Fibroblast of the conjunctiva (primary cell): ENCODE measurements at regions not wholly inside any gene's neighbourhood (a gene's known extent, or its start where the extent isn't known, plus 50 kb on each side); places are given as distances from the start of the nearest gene placed in this dataset.
"Not testable (repeated sequence)": the region's sequence is repeated elsewhere in the genome, so short reads cannot be mapped to it uniquely, and the experiment has no call there.

ENCODE experiments used
- DNase-seq: peaks from one replicate; pipeline ENCODE4 v3.0.0-alpha.2; 2010; ENCODE audit warnings: low read depth

DNA sequence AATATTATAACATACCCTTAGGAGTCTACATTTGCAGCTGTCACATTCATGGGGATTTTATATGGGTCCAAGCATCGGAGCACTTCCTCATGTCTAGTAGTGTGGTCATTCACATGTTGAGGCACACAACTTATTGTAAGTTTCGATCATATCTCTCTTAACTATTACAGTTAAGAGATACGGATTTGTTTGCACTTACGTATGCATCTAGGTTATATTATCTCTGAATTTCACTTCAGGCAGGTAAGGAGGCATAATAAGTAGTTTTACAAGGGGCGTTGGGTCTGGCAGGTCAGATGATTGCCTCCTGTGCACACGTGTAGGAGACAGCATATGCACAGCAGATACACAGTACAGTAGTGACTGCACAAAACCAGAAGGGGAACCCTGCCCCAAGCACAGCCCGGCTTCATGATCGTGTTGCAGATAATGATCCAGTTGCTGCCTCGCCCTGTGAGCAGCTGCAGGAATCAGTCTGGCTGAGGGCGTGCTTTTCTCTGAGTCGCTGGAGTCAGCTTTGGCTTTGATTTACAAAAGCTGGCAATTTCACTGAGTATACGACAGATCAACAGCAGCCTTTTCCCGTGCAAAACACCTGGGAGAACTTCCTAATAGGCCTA is 302.9 kb upstream of the GATB start:
- DNase-seq = no peak

DNA sequence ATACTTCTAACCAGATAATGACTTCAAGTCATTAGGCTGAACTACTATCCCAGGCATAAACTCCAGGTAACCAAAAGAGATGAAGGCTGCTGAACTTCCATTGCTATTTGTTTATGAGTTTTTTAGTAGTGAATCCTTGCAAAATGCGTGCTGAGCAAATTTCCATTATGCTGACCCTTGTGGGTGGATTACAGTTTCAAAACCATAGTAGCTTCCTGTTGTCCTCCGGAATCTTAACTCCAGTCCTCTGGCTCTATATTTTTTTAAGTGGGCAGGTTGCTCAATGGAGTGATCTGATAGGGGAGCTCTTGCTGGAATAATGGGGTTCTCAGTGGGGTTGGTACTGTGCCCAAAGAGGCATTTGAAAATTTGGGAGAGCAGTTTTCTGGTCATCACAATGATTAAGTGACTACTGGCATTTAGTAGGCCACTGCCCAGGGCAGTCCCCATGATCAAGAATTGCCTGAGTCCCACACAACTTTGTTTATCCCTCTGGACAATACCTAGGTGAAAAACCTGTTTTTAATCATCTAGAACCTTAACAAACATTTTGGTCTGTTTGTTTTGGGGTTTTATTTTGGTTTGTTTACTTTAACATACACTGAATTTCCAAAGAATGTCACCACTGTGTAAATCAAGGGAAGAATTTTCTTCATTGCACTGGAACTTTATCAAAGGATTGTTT is 302.3 kb upstream of the GATB start:
- no peak for DNase-seq

DNA sequence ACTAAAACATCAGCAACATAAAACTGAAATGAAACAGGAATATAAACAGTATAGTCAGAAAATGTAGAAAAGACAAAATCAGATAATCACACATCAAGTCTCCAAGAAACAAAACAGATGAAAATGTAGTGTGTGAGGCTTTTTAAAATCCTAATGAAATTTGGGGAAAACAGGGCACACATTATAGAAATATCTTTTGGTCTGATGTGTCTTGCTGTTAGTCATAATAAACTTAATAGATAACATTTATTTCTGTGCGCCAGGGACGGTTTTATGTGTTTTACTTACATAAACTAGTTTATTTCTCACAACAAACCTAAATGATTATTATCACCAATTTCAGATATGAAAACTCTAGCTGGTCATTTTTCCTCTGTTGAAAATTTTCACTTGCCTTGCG is 293.9 kb upstream of the GATB start:
- DNase-seq = no peak

DNA sequence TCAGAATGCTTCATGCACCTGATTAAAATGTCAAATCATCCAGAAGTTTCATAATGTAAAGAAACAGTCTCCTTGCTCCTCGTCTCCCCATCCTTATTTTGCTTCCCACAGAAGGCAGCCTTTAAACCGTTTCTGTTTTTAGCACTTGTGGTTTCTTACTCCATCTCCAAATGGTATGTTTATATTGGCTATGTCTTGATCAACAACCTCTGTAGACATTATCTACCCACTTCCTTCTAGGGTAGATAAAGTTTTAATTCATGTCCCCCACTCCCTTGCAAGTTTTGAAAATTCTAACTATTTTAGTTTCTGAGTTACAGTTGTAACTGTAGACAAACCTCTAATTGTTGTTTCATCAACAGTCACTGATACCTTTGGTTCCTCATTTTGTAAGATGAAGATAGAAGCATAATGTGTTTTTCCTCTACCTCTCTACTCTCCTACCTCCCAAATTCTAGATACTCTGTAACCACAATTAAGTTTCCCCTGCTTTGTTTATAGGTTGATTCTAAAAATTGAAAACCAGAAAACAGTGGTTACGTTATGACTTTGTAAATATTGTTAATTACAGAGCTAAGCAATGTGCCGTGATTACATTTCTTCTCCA is 291.7 kb upstream of the GATB start:
- DNase-seq = no peak

DNA sequence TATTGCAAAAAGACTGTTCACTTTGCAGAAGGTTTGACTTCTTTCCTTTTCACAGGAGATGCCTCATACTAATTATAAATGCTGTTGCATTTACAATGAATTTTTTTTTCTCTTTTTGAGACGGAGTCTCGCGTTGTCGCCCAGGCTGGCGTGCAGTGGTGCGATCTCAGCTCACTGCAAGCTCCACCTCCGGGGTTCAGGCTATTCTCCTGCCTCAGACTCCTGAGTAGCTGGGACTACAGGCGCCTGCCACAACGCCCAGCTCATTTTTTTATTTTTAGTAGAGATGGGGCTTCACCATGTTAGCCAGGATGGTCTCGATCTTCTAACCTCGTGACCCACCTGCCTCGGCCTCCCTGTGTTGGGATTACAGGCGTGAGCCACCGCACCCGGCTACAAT is 290.5 kb upstream of the GATB start:
- DNase-seq = not testable (repeated sequence)

DNA sequence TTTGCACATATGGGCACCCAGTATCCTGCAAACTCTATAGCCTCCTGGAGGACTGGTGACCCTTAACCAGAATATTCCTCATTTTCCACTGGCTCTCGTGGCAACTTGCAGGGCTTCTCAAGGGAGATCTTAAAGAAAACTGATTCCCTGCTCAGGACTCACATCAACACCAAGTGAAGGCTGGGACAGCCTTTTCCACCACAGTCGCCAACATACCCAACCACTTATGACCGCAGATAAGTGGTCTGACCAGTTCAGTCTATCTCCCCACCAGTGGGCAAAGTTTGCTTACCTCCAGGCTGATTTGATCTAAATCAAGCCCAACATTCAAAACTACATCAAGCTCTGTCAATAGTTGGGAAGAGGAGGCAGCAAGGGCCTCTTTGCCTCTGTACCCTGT is 289.3 kb upstream of the GATB start:
- no peak for DNase-seq

DNA sequence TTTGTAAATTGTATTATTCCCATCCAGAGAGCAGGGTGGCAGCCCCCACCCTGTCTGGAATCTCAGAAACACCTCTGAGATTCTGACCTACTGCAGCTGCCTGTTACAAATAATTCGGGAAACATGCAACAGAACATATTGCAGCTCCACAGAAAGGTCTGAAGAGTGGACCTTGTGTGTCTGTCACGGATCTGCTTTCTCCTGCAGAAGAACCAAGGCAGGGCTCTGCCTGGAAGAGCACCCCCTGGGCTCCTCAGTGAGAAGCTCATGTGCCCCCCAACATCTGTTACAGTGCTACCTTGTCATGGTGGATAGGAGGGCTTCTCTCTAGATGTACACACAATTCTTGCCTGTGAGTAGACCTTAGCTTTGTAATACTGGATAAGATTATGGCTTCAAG is 286.6 kb upstream of the GATB start:
- no peak for DNase-seq

DNA sequence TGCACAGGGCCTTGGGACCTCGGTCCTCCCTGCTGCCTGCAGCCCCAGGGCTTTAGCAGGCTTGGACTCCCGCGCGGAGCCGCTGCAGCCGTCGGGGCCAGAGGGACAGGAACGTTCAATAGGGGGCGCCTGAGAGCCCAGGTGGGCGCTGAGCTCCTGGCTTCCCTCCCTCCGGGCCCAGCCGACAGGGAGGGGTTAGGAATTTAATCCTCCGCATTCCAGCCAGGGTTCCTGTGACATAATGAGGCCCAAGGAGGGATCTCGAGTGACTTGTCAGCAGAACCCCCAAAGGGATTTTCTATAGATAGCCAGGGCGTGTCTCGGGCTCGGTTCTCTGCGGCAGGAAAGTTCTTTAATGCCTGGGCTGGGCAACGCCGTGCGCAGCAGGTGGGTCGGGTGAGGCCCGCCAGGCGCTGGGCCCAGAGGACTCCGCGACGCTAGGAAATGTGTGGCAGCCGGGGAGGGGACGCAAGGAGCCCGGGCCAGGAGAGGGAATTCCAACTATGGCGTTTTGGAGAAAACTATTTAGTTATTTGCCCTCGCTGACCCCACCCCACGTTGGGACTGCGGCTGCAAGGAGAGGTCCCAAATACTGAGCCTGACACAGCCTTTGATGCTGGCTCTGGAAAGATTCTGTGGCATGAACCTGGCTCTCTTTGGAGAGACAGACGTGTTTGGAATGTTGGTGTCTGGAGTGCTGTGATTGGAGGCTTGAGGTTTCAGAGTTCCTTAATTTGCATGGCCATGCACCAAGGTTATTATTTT is 285.2 kb upstream of the GATB start:
- no peak for DNase-seq

DNA sequence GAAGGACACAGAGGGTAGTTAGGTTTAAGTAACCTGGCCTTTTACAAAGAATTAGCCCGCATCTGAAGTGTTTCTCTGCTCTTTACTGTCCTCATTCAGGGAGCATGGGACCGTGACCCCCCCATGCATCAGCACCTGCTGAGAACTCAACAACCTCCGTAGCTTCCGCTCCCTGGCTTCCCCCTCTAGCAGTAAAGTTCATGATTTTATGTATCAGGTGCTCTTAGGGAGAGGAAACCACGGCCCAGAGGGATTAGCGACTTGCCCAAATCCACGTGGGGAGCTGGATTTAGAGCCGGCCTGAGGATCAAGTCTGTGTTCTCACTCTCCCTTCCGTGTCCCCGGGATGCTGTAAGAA is 284.6 kb upstream of the GATB start:
- DNase-seq = no peak

DNA sequence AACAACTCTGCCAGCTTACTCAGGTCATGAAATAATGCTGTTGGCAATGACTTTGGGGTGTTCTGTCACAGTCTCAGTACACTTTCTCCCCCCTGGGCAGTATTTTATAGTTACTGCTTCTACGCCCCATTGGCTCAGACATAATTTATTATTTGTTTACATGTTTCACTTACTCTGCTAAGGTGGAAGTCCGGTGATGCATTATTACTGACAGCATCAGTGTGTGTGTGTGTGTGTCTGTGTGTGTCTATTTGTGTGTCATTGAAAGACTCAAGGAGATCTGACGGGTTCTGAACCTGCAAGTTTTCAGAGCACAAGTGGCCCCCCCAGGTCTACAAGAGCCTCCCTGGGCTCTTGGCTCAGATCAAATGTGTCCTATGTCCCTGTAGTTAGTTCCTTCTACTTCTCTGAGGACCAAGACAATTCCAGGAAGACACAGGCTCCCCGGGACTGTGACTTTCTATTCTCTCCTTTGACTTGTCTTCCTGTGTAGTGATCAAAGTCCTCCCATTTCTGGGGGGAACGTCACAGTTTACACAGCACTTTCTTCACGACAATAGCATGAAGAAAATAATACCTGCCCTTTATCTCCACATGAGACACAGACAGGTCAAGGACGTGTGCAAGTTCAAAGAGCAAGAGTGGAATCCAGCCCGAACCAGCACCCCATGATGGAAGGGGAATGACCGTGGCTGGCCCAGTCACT is 283.7 kb upstream of the GATB start:
- no peak for DNase-seq

DNA sequence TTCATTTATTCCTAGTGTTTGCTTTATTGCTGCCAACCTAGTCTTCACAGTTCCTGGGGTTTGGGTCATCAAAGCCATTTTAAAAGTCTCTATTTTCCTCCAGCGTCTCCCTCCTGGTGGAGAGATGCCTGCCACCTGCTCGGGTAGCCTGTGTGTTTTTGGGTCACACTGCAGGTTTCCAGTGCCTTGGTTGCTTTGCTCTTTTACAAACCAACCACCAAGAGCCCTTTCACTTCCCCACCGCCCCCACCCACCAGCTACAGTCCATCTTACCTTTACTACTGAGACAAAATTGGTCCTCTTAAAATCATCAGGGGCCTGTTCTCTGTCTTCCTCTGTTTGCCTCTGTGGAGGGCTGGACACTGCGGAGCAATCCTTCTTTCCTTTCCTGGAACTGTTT is 280.5 kb upstream of the GATB start:
- no peak for DNase-seq

DNA sequence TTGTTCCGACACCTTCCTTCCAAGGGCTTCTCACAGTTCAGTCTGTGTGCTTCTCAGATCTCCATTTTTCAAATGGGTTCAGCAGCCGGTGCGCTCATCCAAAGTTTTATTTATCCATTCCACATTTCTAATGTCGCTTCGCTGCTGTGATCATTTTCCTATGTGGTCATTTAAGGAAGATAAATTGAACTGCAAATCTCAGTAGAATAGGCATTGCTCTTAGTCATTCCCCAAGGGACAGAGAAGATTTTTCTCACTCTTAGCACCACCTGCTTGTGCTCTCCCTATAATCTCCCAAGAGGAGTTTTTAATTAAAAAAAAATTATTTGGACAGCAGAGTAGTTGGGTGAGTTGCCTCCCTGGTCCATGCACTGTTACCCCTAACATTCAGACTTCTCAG is 278.9 kb upstream of the GATB start:
- DNase-seq = no peak

DNA sequence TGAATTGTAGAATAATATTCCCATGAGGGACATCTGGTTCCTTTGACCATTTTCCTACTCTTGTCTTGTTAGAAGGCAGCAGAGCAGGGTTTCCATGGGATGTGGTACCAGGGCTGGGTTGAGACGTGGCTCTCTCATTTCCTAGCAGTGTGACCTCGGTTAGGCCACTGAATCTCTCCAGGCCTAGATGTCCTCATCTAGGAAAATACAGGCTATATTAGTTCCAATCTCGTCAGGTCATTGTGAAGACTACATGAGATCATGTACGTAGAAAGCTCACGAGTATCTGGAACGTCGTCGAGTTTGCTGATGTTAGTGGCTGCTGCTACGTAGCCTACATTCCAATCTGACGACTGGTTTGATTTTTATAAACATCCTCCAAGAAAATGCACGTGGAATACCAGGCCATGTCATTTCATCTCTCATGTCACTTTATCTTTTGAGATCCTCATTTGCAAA is 278.2 kb upstream of the GATB start:
- no peak for DNase-seq

DNA sequence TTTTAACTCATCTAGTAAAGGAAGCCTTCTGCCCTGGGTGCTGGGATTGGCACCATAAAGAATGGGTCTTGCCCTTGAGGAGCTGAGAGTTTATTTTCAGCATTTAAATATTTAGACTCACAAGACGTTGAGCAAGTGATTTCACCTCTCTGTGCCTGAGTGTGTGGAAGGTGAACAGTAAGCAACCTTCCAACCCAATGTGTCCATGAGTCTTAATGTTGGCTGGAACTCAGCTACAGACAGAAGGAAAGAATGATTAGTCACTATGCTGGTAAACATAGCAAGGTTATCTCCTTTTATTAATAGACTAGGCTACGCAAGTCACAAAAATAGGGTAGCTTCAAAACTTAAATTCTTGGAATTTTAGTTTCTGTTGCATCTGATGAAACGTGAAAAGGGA is 277.4 kb upstream of the GATB start:
- no peak for DNase-seq

DNA sequence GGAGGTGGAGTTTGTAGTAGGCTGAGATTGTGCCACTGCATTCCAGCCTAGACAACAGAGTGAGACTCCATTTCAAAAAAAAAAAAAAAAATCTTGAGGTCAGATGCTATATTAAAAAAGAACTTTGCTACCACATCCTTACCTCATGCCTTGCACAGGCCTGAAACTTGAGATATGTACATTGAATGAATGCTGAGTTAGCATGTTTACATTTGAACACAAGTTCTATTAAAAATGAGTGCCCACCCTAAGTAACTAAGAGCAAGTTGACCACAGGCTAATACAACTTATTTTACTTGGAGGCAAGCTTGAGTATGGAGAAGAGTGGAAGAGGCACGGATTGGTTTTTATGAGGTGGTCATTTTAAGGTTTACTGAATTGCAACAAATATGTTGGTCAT is 276.6 kb upstream of the GATB start:
- DNase-seq = no peak

DNA sequence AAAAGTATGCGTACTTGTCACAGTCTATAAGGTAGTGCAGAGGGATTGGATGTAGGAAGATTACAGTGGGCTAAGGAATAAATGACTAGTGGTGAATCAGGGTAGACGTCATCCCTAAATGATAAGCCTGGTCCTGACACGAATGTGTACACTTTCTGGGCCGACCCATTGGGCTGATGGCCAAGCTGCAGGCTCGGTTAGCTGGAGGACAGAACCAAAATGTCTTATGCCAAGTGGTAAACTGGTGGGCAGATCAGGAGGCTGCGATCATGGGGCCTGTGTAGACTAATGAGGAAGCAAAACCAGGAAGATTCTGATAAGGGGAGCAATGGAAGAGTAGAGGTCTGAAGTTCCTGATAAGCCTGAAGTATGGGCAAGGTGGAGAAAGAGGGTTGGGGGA is 272.8 kb upstream of the GATB start:
- no peak for DNase-seq

DNA sequence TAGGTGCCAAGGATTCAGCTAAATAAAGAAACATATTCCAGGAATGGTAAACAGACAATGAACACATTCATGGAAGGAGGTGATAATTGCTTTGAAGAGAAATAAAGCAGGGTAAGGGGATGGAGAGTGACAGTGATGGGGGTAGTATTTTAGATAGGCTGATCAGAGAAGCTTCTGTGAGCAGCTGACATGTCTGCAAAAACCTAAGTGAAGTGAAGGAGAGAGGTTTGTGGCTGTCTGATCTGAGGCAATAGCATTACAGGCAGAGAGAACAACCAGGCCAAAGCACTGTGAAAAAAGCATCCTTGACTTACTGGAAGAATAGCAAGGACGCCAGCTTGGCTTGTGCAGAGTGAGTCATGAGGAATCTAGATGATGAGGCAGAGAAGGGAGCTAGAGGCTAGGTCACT is 271.9 kb upstream of the GATB start:
- no peak for DNase-seq

DNA sequence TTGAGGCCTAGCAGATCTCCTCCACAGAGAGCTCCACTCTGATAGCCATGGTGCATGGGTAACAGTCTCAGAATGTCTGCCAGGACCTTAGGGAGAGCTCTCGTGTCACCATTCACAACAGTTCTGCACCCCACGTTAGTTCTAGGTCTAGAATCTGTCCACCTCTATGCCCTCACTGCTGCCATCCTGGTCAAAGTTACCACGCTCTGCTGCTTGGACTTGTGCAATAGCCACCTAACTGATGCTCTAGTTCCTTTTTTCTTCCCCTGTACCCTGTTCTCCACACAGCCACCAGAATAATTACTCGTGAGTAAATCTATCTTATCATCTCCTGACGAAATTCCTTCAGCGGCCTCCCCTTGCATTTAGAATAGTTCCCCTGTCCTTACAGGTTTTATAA is 268.8 kb upstream of the GATB start:
- DNase-seq = no peak

DNA sequence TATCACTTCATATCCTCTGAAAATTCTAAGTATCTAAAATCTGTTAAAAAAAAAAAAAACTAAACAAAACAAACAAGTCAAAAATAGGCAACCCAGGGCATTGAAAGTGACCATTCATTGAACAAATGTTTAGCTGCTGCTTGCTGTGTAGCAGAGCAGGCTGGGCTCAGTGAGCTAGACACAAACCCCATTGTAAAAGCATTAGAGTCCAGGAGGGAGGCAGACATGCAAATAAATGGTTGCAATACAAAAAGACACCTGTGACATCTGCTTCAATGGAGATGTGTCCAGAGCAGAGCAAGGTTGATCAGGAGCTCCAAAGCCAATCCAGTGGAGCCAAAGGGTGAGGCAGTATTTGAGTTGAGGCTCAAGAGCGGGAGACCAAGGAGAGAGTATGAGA is 267.3 kb upstream of the GATB start:
- DNase-seq = no peak

DNA sequence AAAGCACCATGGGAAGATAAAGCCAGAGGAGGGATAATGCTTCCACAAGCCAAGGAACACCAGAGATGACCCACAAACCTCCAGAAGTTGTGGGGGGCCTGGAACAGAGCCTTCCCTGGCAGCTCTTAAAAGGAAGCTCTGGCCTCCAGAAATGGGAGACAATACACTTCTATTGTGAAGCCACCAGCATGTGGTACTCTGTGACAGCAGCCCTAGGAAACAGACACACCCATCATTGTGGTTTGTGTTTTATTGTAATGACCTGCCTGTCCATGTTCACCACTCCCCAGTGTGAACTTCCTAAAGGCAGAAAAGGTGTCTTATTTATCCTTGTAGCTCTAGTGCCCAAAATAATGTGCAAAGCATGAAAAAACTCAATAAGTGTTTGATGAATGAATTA is 264.1 kb upstream of the GATB start:
- no peak for DNase-seq

DNA sequence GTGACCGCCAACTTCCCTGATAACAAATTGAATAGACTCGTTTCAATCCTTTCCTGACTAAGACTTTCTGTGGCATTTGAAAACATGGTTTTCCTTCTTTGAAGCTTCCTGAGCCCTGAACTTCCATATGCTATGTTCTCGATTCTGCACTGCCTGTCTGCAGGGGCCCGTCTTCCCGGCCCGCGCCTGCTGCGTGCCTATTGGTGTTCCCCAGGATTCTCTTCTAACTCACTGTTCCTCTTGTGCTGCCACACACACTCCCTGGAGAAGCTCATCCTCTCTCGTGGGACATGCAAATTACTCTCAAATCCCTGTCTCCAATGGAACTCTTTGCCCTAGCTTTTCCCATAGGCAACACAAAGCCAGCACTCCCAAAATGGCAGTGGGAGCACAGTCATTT is 262.9 kb upstream of the GATB start:
- DNase-seq = no peak

DNA sequence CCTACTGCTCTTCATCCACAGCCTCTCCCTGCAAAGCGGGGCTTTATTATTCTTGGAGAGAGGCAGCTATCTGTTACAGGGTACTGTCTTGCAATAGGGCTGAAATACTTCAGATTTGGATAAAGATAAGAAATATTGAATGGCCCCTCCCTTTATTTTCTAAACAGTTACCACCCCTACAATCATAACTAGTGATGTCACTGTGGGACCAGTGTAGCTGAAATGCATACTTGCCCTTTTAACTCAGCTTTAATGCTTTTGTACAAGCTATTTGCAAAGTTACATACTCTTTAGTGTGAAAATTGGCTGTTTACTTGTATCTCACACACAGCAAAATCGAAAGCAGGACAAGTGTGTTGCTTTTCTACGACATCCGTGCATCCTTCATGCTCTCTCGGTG is 261.7 kb upstream of the GATB start:
- DNase-seq = no peak
